Progenitor cell of endocrine pancreas (in vitro differentiated cells): ENCODE measurements at regions not wholly inside any gene's neighbourhood (a gene's known extent, or its start where the extent isn't known, plus 50 kb on each side); places are given as distances from the start of the nearest gene placed in this dataset.

Experiments
- DNase-seq: peaks from one replicate; pipeline ENCODE4 v3.0.0; 2021; ENCODE audit warnings: low spot score; ENCODE audit not compliant: unreplicated experiment
- H3K27ac Mint-ChIP-seq: 2 replicates; pipeline ENCODE4 v1.8.0; 2021; ENCODE audit warnings: mild to moderate bottlenecking, moderate library complexity, mixed read lengths
- H3K27me3 Mint-ChIP-seq: 2 replicates; pipeline ENCODE4 v1.8.0; 2021; ENCODE audit warnings: mixed read lengths
- H3K36me3 Mint-ChIP-seq: 2 replicates; pipeline ENCODE4 v1.8.0; 2022; ENCODE audit warnings: mixed read lengths; ENCODE audit not compliant: insufficient read depth
- H3K4me1 Mint-ChIP-seq: 2 replicates; pipeline ENCODE4 v1.8.0; 2021; ENCODE audit warnings: low read depth, mixed read lengths
- H3K4me3 Mint-ChIP-seq: 2 replicates; pipeline ENCODE4 v1.8.0; 2021; ENCODE audit warnings: low read depth, mild to moderate bottlenecking, moderate library complexity, mixed read lengths
- H3K9me3 Mint-ChIP-seq: 2 replicates; pipeline ENCODE4 v1.8.0; 2021; ENCODE audit warnings: low read depth, mixed read lengths
- CTCF ChIP-seq: fragments of 200-600 bp; sonication (generic); IDR thresholded peaks from one replicate; pipeline ENCODE4 v1.5.0; 2021; ENCODE audit warnings: antibody characterized with exemption, mild to moderate bottlenecking; ENCODE audit not compliant: unreplicated experiment

GRCh38 chr10:78160591-78160990 lies 126.9 kb downstream of the RPS24 start:
- Mint-ChIP-seq H3K4me3 (no peak overlapping the region), H3K9me3 (no peaks in the 10 kb centered on the region), H3K27me3 (peaks cover 8% of the 10 kb centered on the region), H3K36me3 (no peaks in the 10 kb centered on the region), H3K4me1 (peaks cover 4% of the 10 kb centered on the region), H3K27ac (no peak overlapping the region)
- TF ChIP-seq CTCF, result no peak
- DNase-seq, result no peak

GRCh38 chr10:78162853-78163252 lies 129.2 kb downstream of the RPS24 start:
- Mint-ChIP-seq H3K4me3 (no peak overlapping the region), H3K4me1 (peaks cover 6% of the 10 kb centered on the region), H3K36me3 (no peaks in the 10 kb centered on the region), H3K27ac (no peak overlapping the region), H3K27me3 (peaks cover 5% of the 10 kb centered on the region), H3K9me3 (no peaks in the 10 kb centered on the region)
- no peak for TF ChIP-seq CTCF
- DNase-seq, result no peak

DNA sequence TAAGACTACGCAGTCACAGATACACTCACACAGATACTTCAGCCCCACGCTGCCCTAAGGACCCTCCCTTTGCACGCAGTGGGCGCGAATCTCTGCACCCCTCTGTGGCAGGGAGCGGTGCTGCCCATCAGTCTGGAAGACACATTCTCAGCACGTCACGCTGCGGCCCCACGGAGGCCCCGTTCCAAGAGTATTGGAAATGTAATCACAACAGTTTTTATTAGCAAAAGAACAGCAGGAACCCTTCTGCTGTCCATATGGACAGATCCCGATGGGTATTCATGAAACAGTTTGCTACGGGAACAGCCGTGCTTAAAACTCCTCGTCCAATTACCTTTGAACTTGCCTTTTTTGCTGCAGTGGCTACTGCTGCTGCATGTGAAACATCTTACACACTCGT lies 131.0 kb downstream of the RPS24 start:
- Mint-ChIP-seq H3K4me1 (peaks cover 6% of the 10 kb centered on the region), H3K27ac (no peak overlapping the region), H3K36me3 (no peaks in the 10 kb centered on the region), H3K9me3 (no peaks in the 10 kb centered on the region), H3K4me3 (no peak overlapping the region), H3K27me3 (peaks cover 12% of the 10 kb centered on the region)
- no peak for DNase-seq
- no peak for TF ChIP-seq CTCF

GRCh38 chr10:78165172-78165571 lies 131.5 kb downstream of the RPS24 start:
- no peak for TF ChIP-seq CTCF
- peaks cover 6% of the 10 kb centered on the region for H3K4me1 Mint-ChIP-seq
- DNase-seq, result no peak

GRCh38 chr10:78165617-78166016 lies 132.0 kb downstream of the RPS24 start:
- DNase-seq, result no peak
- Mint-ChIP-seq H3K27ac (no peak overlapping the region), H3K4me3 (no peak overlapping the region), H3K9me3 (no peaks in the 10 kb centered on the region), H3K36me3 (no peaks in the 10 kb centered on the region), H3K27me3 (peaks cover 12% of the 10 kb centered on the region), H3K4me1 (peaks cover 6% of the 10 kb centered on the region)
- peak; percentile 36 for TF ChIP-seq CTCF

More at GRCh38 chr10:78165172-78165571, 131.5 kb downstream of the RPS24 start:
- Mint-ChIP-seq H3K9me3 (no peaks in the 10 kb centered on the region), H3K36me3 (no peaks in the 10 kb centered on the region), H3K27ac (no peak overlapping the region), H3K27me3 (peaks cover 12% of the 10 kb centered on the region), H3K4me3 (no peak overlapping the region)

GRCh38 chr10:78166261-78166660 lies 132.6 kb downstream of the RPS24 start:
- Mint-ChIP-seq H3K4me3 (no peak overlapping the region), H3K27me3 (peaks cover 12% of the 10 kb centered on the region), H3K36me3 (no peaks in the 10 kb centered on the region), H3K27ac (no peak overlapping the region), H3K4me1 (peaks cover 6% of the 10 kb centered on the region), H3K9me3 (no peaks in the 10 kb centered on the region)
- no peak for TF ChIP-seq CTCF
- no peak for DNase-seq
